ENCODE measurements at regions not wholly inside any gene's neighbourhood (a gene's known extent, or its start where the extent isn't known, plus 50 kb on each side); places are given as distances from the start of the nearest gene placed in this dataset.

DNA sequence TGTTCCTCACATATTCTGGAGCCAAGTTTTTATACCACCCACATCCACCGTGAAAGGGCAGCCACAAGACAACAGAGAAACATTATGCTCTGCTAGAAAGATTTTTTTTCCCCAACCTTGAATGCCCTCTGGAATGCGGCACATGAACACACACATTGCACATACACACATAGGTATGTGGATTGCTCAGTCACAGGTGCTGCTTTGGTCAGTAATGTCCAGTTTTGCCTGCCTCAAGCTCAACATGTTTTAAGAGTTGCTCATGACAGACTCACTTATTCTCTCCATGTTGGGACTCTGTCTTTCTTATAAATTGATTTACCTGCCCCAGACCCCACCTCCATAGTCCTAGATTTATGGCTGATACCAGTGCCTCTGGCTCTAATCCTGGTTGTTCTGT, 138.0 kb upstream of the ASTN2 start:
- in situ Hi-C loops (cut with HindIII; ENCODE audit: low sequenced_read_pairs), result no loop called here
- DNase-seq (ENCODE audit: low read depth), result no peak
- TF ChIP-seq, protein P1, sequence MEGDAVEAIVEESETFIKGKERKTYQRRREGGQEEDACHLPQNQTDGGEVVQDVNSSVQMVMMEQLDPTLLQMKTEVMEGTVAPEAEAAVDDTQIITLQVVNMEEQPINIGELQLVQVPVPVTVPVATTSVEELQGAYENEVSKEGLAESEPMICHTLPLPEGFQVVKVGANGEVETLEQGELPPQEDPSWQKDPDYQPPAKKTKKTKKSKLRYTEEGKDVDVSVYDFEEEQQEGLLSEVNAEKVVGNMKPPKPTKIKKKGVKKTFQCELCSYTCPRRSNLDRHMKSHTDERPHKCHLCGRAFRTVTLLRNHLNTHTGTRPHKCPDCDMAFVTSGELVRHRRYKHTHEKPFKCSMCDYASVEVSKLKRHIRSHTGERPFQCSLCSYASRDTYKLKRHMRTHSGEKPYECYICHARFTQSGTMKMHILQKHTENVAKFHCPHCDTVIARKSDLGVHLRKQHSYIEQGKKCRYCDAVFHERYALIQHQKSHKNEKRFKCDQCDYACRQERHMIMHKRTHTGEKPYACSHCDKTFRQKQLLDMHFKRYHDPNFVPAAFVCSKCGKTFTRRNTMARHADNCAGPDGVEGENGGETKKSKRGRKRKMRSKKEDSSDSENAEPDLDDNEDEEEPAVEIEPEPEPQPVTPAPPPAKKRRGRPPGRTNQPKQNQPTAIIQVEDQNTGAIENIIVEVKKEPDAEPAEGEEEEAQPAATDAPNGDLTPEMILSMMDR (IDR thresholded peaks at IDR 0.05; ENCODE audit: low read depth, low read length, missing control alignments), result no peak
- H3K4me3 ChIP-seq (ENCODE audit: low read depth, low read length), result no peak overlapping the region

DNA sequence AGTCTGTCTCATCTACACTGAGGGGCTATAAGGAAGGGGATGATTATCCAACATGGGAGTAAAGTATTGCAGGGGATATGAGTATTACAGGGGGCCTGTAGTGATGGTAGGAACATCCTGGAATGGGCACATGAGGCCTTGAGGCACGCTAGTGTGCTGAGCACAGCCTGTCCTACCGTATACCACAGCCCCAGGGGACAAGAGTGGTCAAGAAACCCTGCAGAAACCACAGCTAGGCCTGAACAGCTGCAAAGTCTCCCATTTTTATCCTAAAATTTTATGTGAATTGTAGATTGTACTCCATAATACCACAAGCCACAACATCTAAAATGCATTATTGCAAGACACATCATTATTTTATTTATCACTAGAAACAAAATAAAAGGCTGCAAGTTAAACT, 136.3 kb upstream of the ASTN2 start:
- in situ Hi-C loops (cut with HindIII; ENCODE audit: low sequenced_read_pairs), result no loop called here
- DNase-seq (ENCODE audit: low read depth), result no peak
- TF ChIP-seq, protein P1 (IDR thresholded peaks at IDR 0.05; ENCODE audit: low read depth, low read length, missing control alignments), result no peak
- no peak overlapping the region for H3K4me3 ChIP-seq (ENCODE audit: low read depth, low read length)

DNA sequence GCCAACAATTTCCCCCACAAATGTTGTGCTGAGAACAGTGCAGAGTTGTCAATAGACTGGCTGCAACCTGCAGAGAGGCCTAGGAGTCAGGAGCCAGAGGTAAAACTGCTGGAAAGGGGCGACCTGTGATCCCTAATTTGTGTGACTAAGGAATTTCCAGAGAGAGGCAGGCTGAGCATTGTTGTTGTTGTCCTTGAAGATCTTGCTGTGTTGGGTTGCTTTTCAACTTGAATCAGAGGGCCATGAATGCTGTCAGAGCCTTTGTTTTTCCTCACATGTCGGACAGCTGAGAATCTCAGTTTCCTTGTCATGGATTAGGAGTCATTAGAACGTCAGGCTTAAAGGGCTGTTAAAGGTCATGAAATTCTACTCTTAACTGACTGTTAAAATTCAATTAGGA, 134.6 kb upstream of the ASTN2 start:
- in situ Hi-C loops (cut with HindIII; ENCODE audit: low sequenced_read_pairs), result no loop called here
- TF ChIP-seq, protein P1 (IDR thresholded peaks at IDR 0.05; ENCODE audit: low read depth, low read length, missing control alignments), result no peak
- DNase-seq (ENCODE audit: low read depth), result no peak
- H3K4me3 ChIP-seq (ENCODE audit: low read depth, low read length), result no peak overlapping the region

DNA sequence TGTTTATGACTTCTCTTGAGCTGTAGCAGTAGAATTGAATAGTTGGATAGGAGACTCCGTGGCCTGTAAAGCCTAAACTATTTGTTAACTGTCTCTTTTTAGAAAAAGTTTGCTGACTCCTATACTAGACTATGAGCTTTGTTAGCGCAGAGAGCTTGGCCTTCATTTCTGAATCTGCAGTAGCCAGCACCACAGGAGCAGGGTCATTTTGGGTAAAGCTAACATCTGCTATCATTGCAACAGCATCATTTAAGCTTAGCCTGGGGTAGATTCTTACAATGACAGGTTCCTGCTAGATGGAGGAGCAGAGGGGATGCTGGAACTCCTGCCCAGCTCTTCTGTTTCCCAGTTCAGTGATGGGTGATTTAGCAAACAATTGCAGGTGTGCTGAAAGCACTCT, 133.7 kb upstream of the ASTN2 start:
- in situ Hi-C loops (cut with HindIII; ENCODE audit: low sequenced_read_pairs), result no loop called here
- DNase-seq (ENCODE audit: low read depth), result no peak
- H3K4me3 ChIP-seq (ENCODE audit: low read depth, low read length), result no peak overlapping the region
- TF ChIP-seq, protein P1 (IDR thresholded peaks at IDR 0.05; ENCODE audit: low read depth, low read length, missing control alignments), result no peak

DNA sequence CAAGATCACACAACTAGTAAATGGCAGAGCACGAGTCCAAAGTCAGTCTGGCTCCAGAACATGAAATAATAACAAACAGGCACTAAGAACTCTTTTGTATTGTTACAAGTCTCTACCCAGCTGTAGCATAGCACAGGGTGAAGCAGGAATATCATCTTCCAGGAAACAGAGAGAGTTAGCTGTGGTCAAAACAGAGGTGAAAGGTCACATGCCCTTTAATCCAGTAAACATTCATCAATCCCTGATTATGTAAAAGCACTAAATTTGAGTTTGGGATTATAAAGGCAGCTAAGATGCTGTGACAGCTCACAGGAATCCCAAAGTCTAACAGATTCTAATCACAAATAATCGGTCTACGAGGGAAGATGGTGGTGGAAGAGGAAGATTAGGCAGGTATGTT, 133.0 kb upstream of the ASTN2 start:
- in situ Hi-C loops (cut with HindIII; ENCODE audit: low sequenced_read_pairs), result no loop called here
- TF ChIP-seq, protein P1 (IDR thresholded peaks at IDR 0.05; ENCODE audit: low read depth, low read length, missing control alignments), result no peak
- no peak for DNase-seq (ENCODE audit: low read depth)
- no peak overlapping the region for H3K4me3 ChIP-seq (ENCODE audit: low read depth, low read length)

DNA sequence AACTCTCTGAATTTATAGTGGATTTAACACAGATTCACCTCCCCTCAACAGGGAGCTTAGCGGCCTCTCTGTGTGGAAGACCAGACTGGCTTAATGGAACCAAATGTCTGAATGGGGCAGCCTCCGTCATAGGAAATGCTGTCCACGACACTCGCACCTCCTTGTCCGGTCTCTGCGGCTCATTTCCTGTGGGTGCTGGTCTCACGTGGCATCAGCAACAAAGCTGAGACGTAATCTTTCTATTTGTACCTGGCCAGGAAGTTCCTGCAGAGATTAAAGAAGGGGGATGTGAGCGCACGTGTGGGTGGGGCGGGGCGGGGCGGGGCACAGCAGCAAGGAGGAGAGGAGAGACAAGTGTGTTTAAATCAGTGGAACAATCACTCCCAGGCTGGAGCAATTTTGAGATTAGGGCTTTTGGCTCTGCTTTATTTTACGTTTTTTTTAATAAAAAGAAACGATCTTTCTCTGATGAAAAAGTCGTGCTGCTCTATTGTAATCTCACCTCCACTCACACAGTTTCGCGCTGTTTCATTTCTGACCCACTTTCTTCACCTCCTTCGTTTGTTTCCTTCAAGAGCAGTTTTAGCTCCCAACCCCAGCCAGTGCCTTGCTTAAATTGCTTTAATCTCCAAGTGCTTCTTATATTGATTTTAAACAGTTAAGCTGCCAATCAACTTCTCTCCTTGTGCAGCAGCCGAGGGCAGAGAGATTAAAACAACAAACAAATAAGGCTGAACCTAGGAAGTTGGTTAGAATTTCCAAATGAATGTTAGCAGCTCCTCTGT, 132.2 kb upstream of the ASTN2 start:
- no peak overlapping the region for H3K4me3 ChIP-seq (ENCODE audit: low read depth, low read length)
- in situ Hi-C loops (cut with HindIII; ENCODE audit: low sequenced_read_pairs), result no loop called here
- no peak for DNase-seq (ENCODE audit: low read depth)
- TF ChIP-seq, protein P1 (IDR thresholded peaks at IDR 0.05; ENCODE audit: low read depth, low read length, missing control alignments), result no peak

Measured in astrocyte of the cerebellum (primary cell).